ENCODE measurements at regions not wholly inside any gene's neighbourhood (a gene's known extent, or its start where the extent isn't known, plus 50 kb on each side); places are given as distances from the start of the nearest gene placed in this dataset.

GRCh38 chr19:30235946-30236345, 136.2 kb upstream of the ZNF536 start:
- no peak overlapping the region for H3K4me3 ChIP-seq (ENCODE audit: low read depth, low read length)
- H3K9me3 ChIP-seq (ENCODE audit: control insufficient read depth, insufficient read depth, low read depth, low read length): no peaks in the 10 kb centered on the region
- TF ChIP-seq ZSCAN16 (tag by site-specific recombination; IDR thresholded peaks at IDR 0.05): no peak
- TF ChIP-seq MZF1 (tag by site-specific recombination; IDR thresholded peaks at IDR 0.05; ENCODE audit: borderline replicate concordance): no peak
- no peak for TF ChIP-seq ZNF670 (tag by site-specific recombination; IDR thresholded peaks at IDR 0.05; ENCODE audit: low read depth)
- TF ChIP-seq ZNF701 (tag by site-specific recombination; IDR thresholded peaks at IDR 0.05): no peak
- no peak for TF ChIP-seq KLF16 (tag by site-specific recombination; IDR thresholded peaks at IDR 0.05)
- TF ChIP-seq IKZF3 (tag by site-specific recombination; IDR thresholded peaks at IDR 0.05): no peak
- TF ChIP-seq TCF7L2 (IDR thresholded peaks at IDR 0.05; ENCODE audit: borderline replicate concordance, low read depth, low read length): no peak
- no peak for TF ChIP-seq ZNF626 (tag by site-specific recombination; IDR thresholded peaks at IDR 0.05)
- TF ChIP-seq ZNF776 (tag by site-specific recombination; IDR thresholded peaks at IDR 0.05; ENCODE audit: borderline replicate concordance): no peak
- no peak for TF ChIP-seq ZNF335 (tag by site-specific recombination; conservative IDR thresholded peaks at IDR 0.05)
- no peak for TF ChIP-seq ZNF837 (tag by site-specific recombination; IDR thresholded peaks at IDR 0.05)
- no peak for TF ChIP-seq ZNF112 (tag by site-specific recombination; IDR thresholded peaks at IDR 0.05)
- TF ChIP-seq ZNF768 (tag by site-specific recombination; IDR thresholded peaks at IDR 0.05): no peak
- H3K27ac ChIP-seq (ENCODE audit: extremely low read depth, low read depth, low read length): no peak overlapping the region
- no peaks in the 10 kb centered on the region; a peak in 1 of 3 replicates for H3K36me3 ChIP-seq (ENCODE audit: control insufficient read depth in 2 of 2, insufficient read depth in 1 of 2, low read length in 2 of 2)
- peaks cover 3% of the 10 kb centered on the region for H3K4me1 ChIP-seq (ENCODE audit: control insufficient read depth, insufficient read depth, low read length)
- POLR2A ChIA-PET: no interaction called here
- CTCF ChIA-PET: interaction anchor here (0.6 to 1.7 kb wide), 3 partner anchors 12 to 376 kb away, joined by 3 to 5 read pairs (median 3); no protein-coding TSS in a partner anchor

- H3K4me3 ChIP-seq (ENCODE audit: low read depth, low read length): no peak overlapping the region
- CTCF ChIA-PET: interaction anchor here (0.6 to 1.7 kb wide), 5 partner anchors 12 to 207 kb away, joined by 3 to 5 read pairs (median 3); no protein-coding TSS in a partner anchor
- POLR2A ChIA-PET: no interaction called here
- H3K9me3 ChIP-seq (ENCODE audit: control insufficient read depth, insufficient read depth, low read depth, low read length): no peaks in the 10 kb centered on the region
- 0 out of 2 replicates have a peak, but pooled peaks have one; percentile 34 for TF ChIP-seq ZNF600 (tag by site-specific recombination; IDR thresholded peaks at IDR 0.05)
- no peak for TF ChIP-seq ZNF555 (tag by site-specific recombination; conservative IDR thresholded peaks at IDR 0.05)
- TF ChIP-seq ZNF404 (tag by site-specific recombination; IDR thresholded peaks at IDR 0.05): no peak
- TF ChIP-seq SCRT1 (tag by site-specific recombination; IDR thresholded peaks at IDR 0.05; ENCODE audit: borderline replicate concordance): no peak
- no peaks in the 10 kb centered on the region; a peak in 1 of 3 replicates for H3K36me3 ChIP-seq (ENCODE audit: control insufficient read depth in 2 of 2, insufficient read depth in 1 of 2, low read length in 2 of 2)
- no peaks in the 10 kb centered on the region for H3K4me1 ChIP-seq (ENCODE audit: control insufficient read depth, insufficient read depth, low read length)
- no peak overlapping the region for H3K27ac ChIP-seq (ENCODE audit: extremely low read depth, low read depth, low read length)
Measured at GRCh38 chr19:30236587-30236986, 135.6 kb upstream of the ZNF536 start.

- ChIA-PET CTCF (interaction anchor here (0.6 to 1.7 kb wide), 6 partner anchors 11 to 347 kb away, joined by 3 to 5 read pairs (median 3); no protein-coding TSS in a partner anchor), POLR2A (interaction anchor here (1.1 kb wide), 1 partner anchor 8 kb away, joined by 5 read pairs; no protein-coding TSS in a partner anchor)
- Histone ChIP-seq H3K9me3 (ENCODE audit: control insufficient read depth, insufficient read depth, low read depth, low read length) (no peaks in the 10 kb centered on the region), H3K27ac (ENCODE audit: extremely low read depth, low read depth, low read length) (no peak overlapping the region), H3K36me3 (ENCODE audit: control insufficient read depth in 2 of 2, insufficient read depth in 1 of 2, low read length in 2 of 2) (no peaks in the 10 kb centered on the region; a peak in 1 of 3 replicates), H3K4me3 (ENCODE audit: low read depth, low read length) (no peak overlapping the region), H3K4me1 (ENCODE audit: control insufficient read depth, insufficient read depth, low read length) (no peaks in the 10 kb centered on the region)
- TF ChIP-seq ZIC2 (tag by site-specific recombination; IDR thresholded peaks at IDR 0.05) (peak; percentile 21; the same call in 1 of the 2 replicates), HOXC10 (CRISPR knock-in tag; IDR thresholded peaks at IDR 0.05) (no peak)
Measured at GRCh38 chr19:30237140-30237539, 135.0 kb upstream of the ZNF536 start.

- ChIA-PET POLR2A (no interaction called here), CTCF (interaction anchor here (0.7 kb wide), 1 partner anchor 16 kb away, joined by 3 read pairs; no protein-coding TSS in a partner anchor)
- no peaks in the 10 kb centered on the region; a peak in 1 of 3 replicates for H3K36me3 ChIP-seq (ENCODE audit: control insufficient read depth in 2 of 2, insufficient read depth in 1 of 2, low read length in 2 of 2)
Measured at GRCh38 chr19:30240904-30241695, 131.1 kb upstream of the ZNF536 start.

More at GRCh38 chr19:30240904-30241695, 131.1 kb upstream of the ZNF536 start:
- Histone ChIP-seq H3K27ac (ENCODE audit: extremely low read depth, low read depth, low read length) (no peak overlapping the region), H3K9me3 (ENCODE audit: control insufficient read depth, insufficient read depth, low read depth, low read length) (no peaks in the 10 kb centered on the region), H3K4me1 (ENCODE audit: control insufficient read depth, insufficient read depth, low read length) (peaks cover 9% of the 10 kb centered on the region; the same call in 1 of the 2 replicates), H3K4me3 (ENCODE audit: low read depth, low read length) (no peak overlapping the region)
- TF ChIP-seq ZNF121 (tag by site-specific recombination; IDR thresholded peaks at IDR 0.05): peak; percentile 94
- TF ChIP-seq HOXA7 (CRISPR knock-in tag; IDR thresholded peaks at IDR 0.05; ENCODE audit: borderline replicate concordance): no peak
